ENCODE measurements at regions not wholly inside any gene's neighbourhood (a gene's known extent, or its start where the extent isn't known, plus 50 kb on each side); places are given as distances from the start of the nearest gene placed in this dataset.

DNA sequence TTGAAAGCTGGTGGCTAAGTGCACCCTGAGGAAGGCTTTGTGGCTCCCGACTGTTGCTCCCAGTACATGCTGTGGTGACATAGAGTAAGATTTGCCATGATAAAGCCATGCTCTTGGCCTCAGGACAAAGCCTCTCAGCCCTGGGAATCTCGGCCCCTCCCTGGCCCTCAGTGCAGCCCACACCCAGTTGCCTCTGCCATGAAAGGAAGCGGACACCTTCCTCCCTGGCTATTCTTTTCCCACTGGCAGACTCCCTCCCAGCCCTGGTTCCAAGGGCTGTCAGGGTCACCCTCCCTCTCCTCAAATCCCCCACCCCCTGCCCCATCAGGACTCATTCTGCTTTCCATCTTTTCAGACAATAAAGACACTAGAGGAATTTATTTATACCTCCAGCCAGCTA is 119.8 kb upstream of the NEO1 start:
- WGBS, 2 donors: 62 to 74% methylated on average over 3 of the region's 3 CpGs
- intact Hi-C loops (cut with DNase I): no loop called here
- H3K4me1 ChIP-seq: no peaks in the 10 kb centered on the region
- no peak overlapping the region for H3K27ac ChIP-seq
- H3K36me3 ChIP-seq: no peaks in the 10 kb centered on the region
- no peak overlapping the region for H3K4me3 ChIP-seq
- peaks cover 0 to 2% (median 0%) of the 10 kb centered on the region in 11 donors for H3K9me3 ChIP-seq
- peaks cover 0 to 20% (median 18%) of the 10 kb centered on the region in 7 donors for H3K27me3 ChIP-seq
- TF ChIP-seq, protein P1, sequence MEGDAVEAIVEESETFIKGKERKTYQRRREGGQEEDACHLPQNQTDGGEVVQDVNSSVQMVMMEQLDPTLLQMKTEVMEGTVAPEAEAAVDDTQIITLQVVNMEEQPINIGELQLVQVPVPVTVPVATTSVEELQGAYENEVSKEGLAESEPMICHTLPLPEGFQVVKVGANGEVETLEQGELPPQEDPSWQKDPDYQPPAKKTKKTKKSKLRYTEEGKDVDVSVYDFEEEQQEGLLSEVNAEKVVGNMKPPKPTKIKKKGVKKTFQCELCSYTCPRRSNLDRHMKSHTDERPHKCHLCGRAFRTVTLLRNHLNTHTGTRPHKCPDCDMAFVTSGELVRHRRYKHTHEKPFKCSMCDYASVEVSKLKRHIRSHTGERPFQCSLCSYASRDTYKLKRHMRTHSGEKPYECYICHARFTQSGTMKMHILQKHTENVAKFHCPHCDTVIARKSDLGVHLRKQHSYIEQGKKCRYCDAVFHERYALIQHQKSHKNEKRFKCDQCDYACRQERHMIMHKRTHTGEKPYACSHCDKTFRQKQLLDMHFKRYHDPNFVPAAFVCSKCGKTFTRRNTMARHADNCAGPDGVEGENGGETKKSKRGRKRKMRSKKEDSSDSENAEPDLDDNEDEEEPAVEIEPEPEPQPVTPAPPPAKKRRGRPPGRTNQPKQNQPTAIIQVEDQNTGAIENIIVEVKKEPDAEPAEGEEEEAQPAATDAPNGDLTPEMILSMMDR (IDR thresholded peaks at IDR 0.05): no peak
- no peak for ATAC-seq
- DNase-seq: no peak

DNA sequence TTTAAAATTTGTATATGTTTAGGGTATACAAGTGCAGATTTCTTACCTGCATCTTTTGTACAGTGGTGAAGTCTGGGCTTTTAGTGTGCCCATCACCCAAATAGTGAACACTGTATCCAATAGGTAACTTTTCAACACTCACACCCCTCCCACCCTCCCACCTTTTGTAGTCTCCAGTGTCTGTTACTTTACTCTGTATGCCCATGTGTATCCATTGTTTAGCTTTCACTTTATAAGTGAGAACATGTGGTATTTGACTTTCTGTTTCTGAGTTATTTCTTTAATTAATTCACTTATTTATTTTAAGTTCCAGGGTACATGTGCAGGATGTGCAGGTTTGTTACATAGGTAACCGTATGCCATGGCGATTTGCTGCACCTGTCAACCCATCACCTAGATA is 124.8 kb upstream of the NEO1 start:
- Histone ChIP-seq H3K27me3 (peaks cover 0 to 32% (median 12%) of the 10 kb centered on the region in 7 donors), H3K9me3 (peaks cover 0 to 2% (median 0%) of the 10 kb centered on the region in 11 donors), H3K4me1 (no peaks in the 10 kb centered on the region), H3K27ac (no peak overlapping the region), H3K4me3 (no peak overlapping the region), H3K36me3 (no peaks in the 10 kb centered on the region)
- TF ChIP-seq, protein P1 (IDR thresholded peaks at IDR 0.05): no peak
- ATAC-seq: no peak
- intact Hi-C loops (cut with DNase I): no loop called here
- no peak for DNase-seq
- 93 to 94% methylated on average over 2 of the region's 2 CpGs for WGBS, 2 donors

DNA sequence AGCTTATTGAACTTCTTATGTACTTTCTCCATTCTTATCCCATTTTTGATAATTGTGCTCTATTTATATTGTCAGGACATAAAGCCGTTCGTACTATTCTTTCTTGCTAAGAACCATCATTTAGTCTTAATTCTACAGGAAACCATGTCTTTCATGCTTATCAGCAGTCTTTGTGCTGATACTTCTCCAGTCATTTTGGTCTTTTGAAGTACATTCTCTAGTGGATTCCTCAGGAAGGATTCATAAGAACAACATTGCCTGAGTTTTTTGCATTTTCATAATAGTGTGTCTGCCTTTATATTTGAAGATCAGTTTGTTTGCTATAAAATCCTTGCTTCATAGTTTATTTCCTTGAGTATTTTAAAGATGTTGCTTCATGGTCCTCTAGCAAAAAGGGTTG is 126.6 kb upstream of the NEO1 start:
- Histone ChIP-seq H3K27ac (no peak overlapping the region), H3K9me3 (peaks cover 0 to 2% (median 0%) of the 10 kb centered on the region in 11 donors), H3K4me1 (no peaks in the 10 kb centered on the region), H3K4me3 (no peak overlapping the region), H3K36me3 (no peaks in the 10 kb centered on the region), H3K27me3 (peaks cover 0 to 29% (median 5%) of the 10 kb centered on the region in 7 donors)
- TF ChIP-seq, protein P1 (IDR thresholded peaks at IDR 0.05): no peak
- WGBS, 2 donors: 58 to 64% methylated on average over 2 of the region's 2 CpGs
- intact Hi-C loops (cut with DNase I): no loop called here
- ATAC-seq: no peak
- no peak for DNase-seq

DNA sequence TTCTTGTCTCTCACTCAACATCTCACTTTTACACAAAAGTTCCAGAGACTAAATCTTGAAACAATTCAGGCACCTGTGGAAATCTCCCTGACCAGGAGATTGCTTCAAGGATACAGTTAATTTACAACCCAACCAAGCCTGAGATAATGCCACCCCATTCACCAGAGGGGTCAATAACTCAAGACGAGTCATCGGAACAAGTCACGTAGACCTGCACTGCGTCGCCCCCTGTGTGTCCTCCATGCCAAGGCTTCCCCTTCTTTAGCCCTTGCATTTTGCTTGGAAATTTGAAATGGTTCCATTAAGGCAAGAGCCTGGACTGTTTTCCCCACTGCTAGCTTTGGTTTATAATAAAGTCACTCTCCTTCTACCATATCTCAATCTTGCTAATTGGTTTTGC is 129.0 kb upstream of the NEO1 start:
- TF ChIP-seq, protein P1 (IDR thresholded peaks at IDR 0.05): no peak
- H3K9me3 ChIP-seq: no peaks in the 10 kb centered on the region
- H3K27me3 ChIP-seq: peaks cover 0 to 29% (median 5%) of the 10 kb centered on the region in 7 donors
- no peaks in the 10 kb centered on the region for H3K4me1 ChIP-seq
- intact Hi-C loops (cut with DNase I): no loop called here
- no peak for DNase-seq
- no peak overlapping the region for H3K4me3 ChIP-seq
- no peak overlapping the region for H3K27ac ChIP-seq
- 72 to 81% methylated on average over 5 of the region's 5 CpGs for WGBS, 2 donors
- no peaks in the 10 kb centered on the region for H3K36me3 ChIP-seq
- ATAC-seq: no peak
